ENCODE measurements at regions not wholly inside any gene's neighbourhood (a gene's known extent, or its start where the extent isn't known, plus 50 kb on each side); places are given as distances from the start of the nearest gene placed in this dataset.

DNA sequence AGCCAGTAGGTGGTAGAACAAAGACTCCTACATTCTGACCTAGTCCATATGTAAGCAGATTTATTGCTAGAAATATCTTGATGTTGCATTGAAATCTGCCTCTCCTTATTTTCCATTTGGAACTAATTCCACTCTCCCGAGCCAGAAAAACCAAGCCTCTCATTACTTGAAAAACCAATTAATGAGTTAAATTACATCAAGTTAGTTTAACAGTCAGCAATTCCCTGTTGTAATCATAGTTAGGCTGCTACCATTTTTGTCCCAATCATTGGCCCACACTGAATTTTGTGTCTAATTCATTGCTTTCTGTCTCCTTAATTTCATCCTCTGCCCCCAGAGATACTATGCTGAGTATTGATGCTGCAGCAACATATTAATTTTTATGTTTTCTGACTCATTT lies 168.3 kb upstream of the TNP1 start:
- Histone ChIP-seq H3K4me1 (ENCODE audit: low read depth) (no peaks in the 10 kb centered on the region), H3K36me3 (no peaks in the 10 kb centered on the region), H3K27ac (no peak overlapping the region), H3K27me3 (peaks cover 2% of the 10 kb centered on the region), H3K4me3 (no peak overlapping the region), H3K9me3 (ENCODE audit: low read depth) (no peaks in the 10 kb centered on the region)
- TF ChIP-seq, protein P1, sequence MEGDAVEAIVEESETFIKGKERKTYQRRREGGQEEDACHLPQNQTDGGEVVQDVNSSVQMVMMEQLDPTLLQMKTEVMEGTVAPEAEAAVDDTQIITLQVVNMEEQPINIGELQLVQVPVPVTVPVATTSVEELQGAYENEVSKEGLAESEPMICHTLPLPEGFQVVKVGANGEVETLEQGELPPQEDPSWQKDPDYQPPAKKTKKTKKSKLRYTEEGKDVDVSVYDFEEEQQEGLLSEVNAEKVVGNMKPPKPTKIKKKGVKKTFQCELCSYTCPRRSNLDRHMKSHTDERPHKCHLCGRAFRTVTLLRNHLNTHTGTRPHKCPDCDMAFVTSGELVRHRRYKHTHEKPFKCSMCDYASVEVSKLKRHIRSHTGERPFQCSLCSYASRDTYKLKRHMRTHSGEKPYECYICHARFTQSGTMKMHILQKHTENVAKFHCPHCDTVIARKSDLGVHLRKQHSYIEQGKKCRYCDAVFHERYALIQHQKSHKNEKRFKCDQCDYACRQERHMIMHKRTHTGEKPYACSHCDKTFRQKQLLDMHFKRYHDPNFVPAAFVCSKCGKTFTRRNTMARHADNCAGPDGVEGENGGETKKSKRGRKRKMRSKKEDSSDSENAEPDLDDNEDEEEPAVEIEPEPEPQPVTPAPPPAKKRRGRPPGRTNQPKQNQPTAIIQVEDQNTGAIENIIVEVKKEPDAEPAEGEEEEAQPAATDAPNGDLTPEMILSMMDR (IDR thresholded peaks at IDR 0.05; ENCODE audit: low read depth, low read length): no peak
- DNase-seq (ENCODE audit: low read depth in 1 of 2, low spot score in 1 of 2): no peak

- TF ChIP-seq, protein P1 (IDR thresholded peaks at IDR 0.05; ENCODE audit: low read depth, low read length): no peak
- no peaks in the 10 kb centered on the region for H3K4me1 ChIP-seq (ENCODE audit: low read depth)
These were observed 167.6 kb upstream of the TNP1 start for GRCh38 chr2:217027414-217027813.

GRCh38 chr2:217026569-217026968 lies 166.7 kb upstream of the TNP1 start:
- H3K36me3 ChIP-seq: no peaks in the 10 kb centered on the region
- TF ChIP-seq, protein P1 (IDR thresholded peaks at IDR 0.05; ENCODE audit: low read depth, low read length): no peak

More at GRCh38 chr2:217027414-217027813, 167.6 kb upstream of the TNP1 start:
- H3K4me3 ChIP-seq: no peak overlapping the region
- DNase-seq (ENCODE audit: low read depth in 1 of 2, low spot score in 1 of 2): no peak
- H3K36me3 ChIP-seq: no peaks in the 10 kb centered on the region
- peaks cover 2% of the 10 kb centered on the region for H3K27me3 ChIP-seq
- no peak overlapping the region for H3K27ac ChIP-seq
- H3K9me3 ChIP-seq (ENCODE audit: low read depth): no peaks in the 10 kb centered on the region

DNA sequence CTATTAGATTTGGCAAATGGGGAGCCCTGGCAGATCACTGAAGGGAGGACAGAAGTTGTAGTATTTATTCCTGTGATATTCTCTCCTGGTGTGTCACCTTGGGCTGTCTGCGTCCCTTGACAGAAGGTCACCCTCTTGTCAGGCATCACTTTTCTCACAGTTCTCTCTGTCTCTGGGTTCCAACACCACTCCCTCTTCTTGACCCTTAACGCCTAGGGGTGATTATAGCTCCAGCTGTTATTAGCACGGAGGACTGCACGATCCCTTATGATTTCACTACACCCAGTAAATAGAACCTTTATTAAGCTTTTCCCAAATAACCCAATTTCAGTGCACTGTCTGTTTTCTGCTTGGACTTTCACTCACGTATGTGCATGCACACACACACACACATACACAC lies 166.3 kb upstream of the TNP1 start:
- Histone ChIP-seq H3K36me3 (no peaks in the 10 kb centered on the region), H3K4me3 (no peak overlapping the region), H3K9me3 (ENCODE audit: low read depth) (no peaks in the 10 kb centered on the region), H3K4me1 (ENCODE audit: low read depth) (no peaks in the 10 kb centered on the region), H3K27me3 (peaks cover 2% of the 10 kb centered on the region), H3K27ac (no peak overlapping the region)
- TF ChIP-seq, protein P1 (IDR thresholded peaks at IDR 0.05; ENCODE audit: low read depth, low read length): no peak
- DNase-seq (ENCODE audit: low read depth in 1 of 2, low spot score in 1 of 2): no peak

More at GRCh38 chr2:217026569-217026968, 166.7 kb upstream of the TNP1 start:
- DNase-seq (ENCODE audit: low read depth in 1 of 2, low spot score in 1 of 2): no peak
- Histone ChIP-seq H3K9me3 (ENCODE audit: low read depth) (no peaks in the 10 kb centered on the region), H3K4me3 (no peak overlapping the region), H3K4me1 (ENCODE audit: low read depth) (no peaks in the 10 kb centered on the region), H3K27ac (no peak overlapping the region), H3K27me3 (peaks cover 2% of the 10 kb centered on the region)

DNA sequence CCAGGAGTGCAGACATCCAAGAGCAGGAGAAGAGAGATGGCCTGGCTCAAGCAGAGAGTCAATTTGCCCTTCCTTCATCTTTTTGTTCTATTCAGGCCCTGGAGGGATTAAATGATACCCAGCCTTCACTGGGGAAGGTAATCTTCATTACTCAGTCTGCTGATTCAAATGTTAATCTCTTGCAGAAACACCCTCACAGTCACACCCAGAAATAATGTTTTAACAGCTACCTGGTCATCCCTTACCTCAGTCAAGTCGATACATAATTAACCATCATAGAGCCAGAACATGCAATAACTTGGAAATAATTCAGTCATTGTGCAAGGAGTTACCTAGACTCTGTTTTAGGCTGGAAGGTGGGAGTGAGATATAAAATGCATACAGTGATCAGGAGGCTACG lies 163.7 kb upstream of the TNP1 start:
- H3K27ac ChIP-seq: no peak overlapping the region
- no peaks in the 10 kb centered on the region for H3K36me3 ChIP-seq
- no peaks in the 10 kb centered on the region for H3K4me1 ChIP-seq (ENCODE audit: low read depth)
- H3K27me3 ChIP-seq: peaks cover under 1% of the 10 kb centered on the region
- no peaks in the 10 kb centered on the region for H3K9me3 ChIP-seq (ENCODE audit: low read depth)
- TF ChIP-seq, protein P1 (IDR thresholded peaks at IDR 0.05; ENCODE audit: low read depth, low read length): no peak
- DNase-seq (ENCODE audit: low read depth in 1 of 2, low spot score in 1 of 2): no peak
- no peak overlapping the region for H3K4me3 ChIP-seq
